HepG2 (cell line): ENCODE measurements at regions not wholly inside any gene's neighbourhood (a gene's known extent, or its start where the extent isn't known, plus 50 kb on each side); places are given as distances from the start of the nearest gene placed in this dataset.
A peak's percentile ranks its signal among the peaks of the same experiment; 100 is the strongest.

ENCODE experiments used
- ATAC-seq: fragments of 200-7000 bp; cut with Tn5 transposase; 3 replicates; pipeline ENCODE4 v1.9.1; 2020; ENCODE audit warnings: mild to moderate bottlenecking, moderate library complexity
- BruUV-seq: library from RNA; stranded (reverse); fragments of 400-500 nt; replicated peaks from 2 replicates; lab custom pipeline; 2021; lab: Mats Ljungman, UMichigan
- CTCF ChIA-PET: fragments of 300-600 bp; formaldehyde crosslinking; extraction: SDS; loops from one replicate; lab custom pipeline; 2021; ENCODE audit warnings: low total read pairs, inconsistent platforms, low intra/inter-chr PET ratio; lab: Yijun Ruan, JAX
- POLR2A ChIA-PET: fragments of 350-600 bp; sonication (Branson Sonifier 250); formaldehyde crosslinking; loops from one replicate; lab custom pipeline; 2020; ENCODE audit warnings: antibody characterized with exemption, inconsistent platforms; lab: Yijun Ruan, JAX
- DNase-seq: peaks from one replicate; pipeline ENCODE4 v3.0.0-alpha.2; 2015; ENCODE audit warnings: low spot score
- FAIRE-seq: peaks from 3 replicates; lab custom pipeline; 2011; peaks lifted over from hg19 to GRCh38; lab: Jason Lieb, UNC
- H2AFZ ChIP-seq: one replicate; pipeline ENCODE4 v1.6.1; 2011; ENCODE audit warnings: low read length, inconsistent platforms
- H3K27ac ChIP-seq: fragments of 300-600 bp; 3 replicates; pipeline ENCODE4 v1.8.0; 2011; ENCODE audit warnings: mixed run types, mild to moderate bottlenecking, mixed read lengths, low read length, inconsistent platforms; ENCODE audit not compliant: insufficient read depth; ENCODE audit errors: extremely low read length
- H3K27me3 ChIP-seq, 2 experiments: fragments of 200-600 bp in 1 of 2; 2 replicates in 1 of 2; 3 replicates in 1 of 2; pipeline versions ENCODE4 v1.6.0 to v1.8.0; 2011; ENCODE audit warnings: low read length in 2 of 2, mild to moderate bottlenecking in 2 of 2, moderate library complexity in 2 of 2, inconsistent platforms in 1 of 2; ENCODE audit not compliant: insufficient read depth in 2 of 2, control insufficient read depth in 1 of 2
- H3K36me3 ChIP-seq, 2 experiments: fragments of 200-600 bp in 1 of 2; replicated peaks in 1 of 2; 2 replicates in 1 of 2; 3 replicates in 1 of 2; pipeline versions ENCODE4 v1.5.1 to v1.8.0; 2011; ENCODE audit warnings: low read length in 2 of 2, inconsistent platforms in 1 of 2; ENCODE audit not compliant: insufficient read depth in 2 of 2, control insufficient read depth in 1 of 2
- H3K4me1 ChIP-seq: 2 replicates; pipeline ENCODE4 v1.5.1; 2012; ENCODE audit warnings: low read length, inconsistent platforms; ENCODE audit not compliant: insufficient read depth
- H3K4me2 ChIP-seq: 2 replicates; pipeline ENCODE4 v1.6.0; 2011; ENCODE audit warnings: low read depth, low read length, inconsistent platforms
- H3K4me3 ChIP-seq, 3 experiments: fragments of 200-600 bp in 1 of 3; sonication (generic), shearing (Covaris generic) in 1 of 3; replicated peaks in 1 of 3; 2 replicates each; pipeline ENCODE4 v1.5.1; 2011 to 2016; ENCODE audit warnings: low read length in 3 of 3, inconsistent platforms in 2 of 3, low read depth in 2 of 3, mild to moderate bottlenecking in 2 of 3, control low read depth in 1 of 3, mixed read lengths in 1 of 3; ENCODE audit not compliant: insufficient read depth in 1 of 3
- H3K79me2 ChIP-seq: one replicate; pipeline ENCODE4 v1.6.1; 2011; ENCODE audit warnings: low read length, inconsistent platforms; ENCODE audit not compliant: insufficient read depth
- H3K9ac ChIP-seq: 2 replicates; pipeline ENCODE4 v1.6.0; 2011; ENCODE audit warnings: mild to moderate bottlenecking, low read depth, low read length, inconsistent platforms; ENCODE audit not compliant: insufficient read depth
- H3K9me3 ChIP-seq: 2 replicates; pipeline ENCODE4 v1.5.1; 2012; ENCODE audit warnings: mild to moderate bottlenecking, low read length
- H4K20me1 ChIP-seq: 2 replicates; pipeline ENCODE4 v1.6.0; 2011; ENCODE audit warnings: inconsistent platforms, mild to moderate bottlenecking, low read length, moderate library complexity; ENCODE audit not compliant: insufficient read depth
- ASH2L ChIP-seq: fragments of 300-600, 200-600 bp; sonication (generic); IDR thresholded peaks from 2 replicates; pipeline ENCODE4 v1.7.0; 2017; ENCODE audit warnings: low read depth, mild to moderate bottlenecking, moderate library complexity, mixed read lengths, low read length; ENCODE audit not compliant: insufficient read length
- ATF3 ChIP-seq: sonication (generic); formaldehyde crosslinking; IDR thresholded peaks from 2 replicates; pipeline ENCODE4 v1.4.0; 2020; ENCODE audit warnings: missing genetic modification reagents
- FOSL2 ChIP-seq: sonication (generic); formaldehyde crosslinking; IDR thresholded peaks from 2 replicates; pipeline ENCODE4 v1.4.0; 2020; ENCODE audit warnings: missing genetic modification reagents
- KDM6A ChIP-seq: IDR thresholded peaks from 2 replicates; pipeline ENCODE4 v1.6.1; 2016; ENCODE audit warnings: low read depth
- MBD4 ChIP-seq: IDR thresholded peaks from 2 replicates; pipeline ENCODE4 v1.6.1; 2012; ENCODE audit warnings: low read length, inconsistent platforms, borderline replicate concordance
- MTF2 ChIP-seq: sonication (generic); formaldehyde crosslinking; IDR thresholded peaks from 2 replicates; pipeline ENCODE4 v1.5.0; 2020; ENCODE audit warnings: missing genetic modification reagents, borderline replicate concordance
- NAIF1 ChIP-seq: sonication (generic); formaldehyde crosslinking; IDR thresholded peaks from 2 replicates; pipeline ENCODE4 v1.5.0; 2020; ENCODE audit warnings: mild to moderate bottlenecking, missing genetic modification reagents, borderline replicate concordance
- ONECUT2 ChIP-seq: sonication (generic); formaldehyde crosslinking; IDR thresholded peaks from 2 replicates; pipeline ENCODE4 v1.4.0; 2020; ENCODE audit warnings: missing genetic modification reagents
- POGK ChIP-seq: sonication (generic); formaldehyde crosslinking; conservative IDR thresholded peaks from 2 replicates; pipeline ENCODE4 v1.8.0; 2022; ENCODE audit warnings: mild to moderate bottlenecking, moderate library complexity, missing genetic modification reagents
- U2AF1 ChIP-seq: fragments of 200-400 bp; formaldehyde crosslinking; optimal IDR thresholded peaks from 2 replicates; pipeline ENCODE3; 2017; ENCODE audit warnings: mild to moderate bottlenecking, low read depth, low read length
- ZNF224 ChIP-seq: sonication (generic); formaldehyde crosslinking; IDR thresholded peaks from 2 replicates; pipeline ENCODE4 v1.5.0; 2020; ENCODE audit warnings: mild to moderate bottlenecking, missing genetic modification reagents
- ZNF253 ChIP-seq: sonication (generic); formaldehyde crosslinking; IDR thresholded peaks from 2 replicates; pipeline ENCODE4 v1.8.0; 2022; ENCODE audit warnings: mild to moderate bottlenecking, missing genetic modification reagents, borderline replicate concordance
- ZNF33B ChIP-seq: sonication (generic); formaldehyde crosslinking; IDR thresholded peaks from 2 replicates; pipeline ENCODE4 v1.5.1; 2020; ENCODE audit warnings: mild to moderate bottlenecking, missing genetic modification reagents
- ZNF687 ChIP-seq: sonication (generic); formaldehyde crosslinking; IDR thresholded peaks from 2 replicates; pipeline ENCODE4 v1.5.1; 2020; ENCODE audit warnings: mild to moderate bottlenecking, missing genetic modification reagents, moderate library complexity
- ZNF75D ChIP-seq: sonication (generic); formaldehyde crosslinking; IDR thresholded peaks from 2 replicates; pipeline ENCODE4 v1.8.1; 2023; ENCODE audit warnings: missing genetic modification reagents, mild to moderate bottlenecking, borderline replicate concordance
- ZNF766 ChIP-seq: sonication (generic); formaldehyde crosslinking; IDR thresholded peaks from 2 replicates; pipeline ENCODE4 v1.5.0; 2020; ENCODE audit warnings: missing genetic modification reagents, borderline replicate concordance
- ZNF773 ChIP-seq: sonication (generic); formaldehyde crosslinking; IDR thresholded peaks from 2 replicates; pipeline ENCODE4 v1.4.0; 2020; ENCODE audit warnings: missing genetic modification reagents, borderline replicate concordance
- WGBS: methylation state at CpG from one replicate; pipeline ENCODE4 v1.1.6; 2017; ENCODE audit warnings: low lambda C conversion rate; 5-methylcytosine and 5-hydroxymethylcytosine counted together
- in situ Hi-C: cut with HindIII; loops from 2 replicates; pipeline ENCODE4 v1.10.0; 2017; ENCODE audit warnings: low pct_unique_long_range_greater_than_20kb; ENCODE audit not compliant: extremely low pct_ligation_motif_present
- intact Hi-C: fragments of 100-400 bp; cut with micrococcal nuclease; formaldehyde crosslinking; loops from one replicate; pipeline ENCODE4 v1.10.0; 2022; ENCODE audit not compliant: unreplicated experiment

- no peak for TF ChIP-seq ZNF224 (CRISPR knock-in tag)
- no peak for TF ChIP-seq KDM6A (CRISPR knock-in tag)
Observed at GRCh38 chr11:57903011-57903410, 120.7 kb upstream of the OR9Q1 start (continued).

- no peak for DNase-seq
- no peak overlapping the region for H2AFZ ChIP-seq
- no peaks in the 10 kb centered on the region for H3K79me2 ChIP-seq
- no peaks in the 10 kb centered on the region; the same call in 1 of the 2 replicates for H3K4me1 ChIP-seq
- no TSS peak for BruUV-seq
- no peak overlapping the region for H3K4me3 ChIP-seq
- no peak for FAIRE-seq
- H3K27ac ChIP-seq, result no peak overlapping the region
- H3K9ac ChIP-seq, result no peak overlapping the region
- peaks cover 9% of the 10 kb centered on the region for H3K9me3 ChIP-seq
- H3K4me2 ChIP-seq, result no peak overlapping the region
- ChIA-PET POLR2A (no interaction called here), CTCF (no interaction called here)
- H3K27me3 ChIP-seq, result peaks cover 0 to 8% of the 10 kb centered on the region in 2 experiments; a peak in 2 of 5 replicates
- H4K20me1 ChIP-seq, result no peaks in the 10 kb centered on the region
- no peaks in the 10 kb centered on the region for H3K36me3 ChIP-seq
- intact Hi-C loops (no loop called here), in situ Hi-C loops (no loop called here)
- peak; percentile 35; the same call in 1 of the 3 replicates for ATAC-seq
- 41% methylated on average over 8 of the region's 11 CpGs for WGBS
- no peak for TF ChIP-seq NAIF1 (CRISPR knock-in tag)
- TF ChIP-seq ONECUT2 (CRISPR knock-in tag), result no peak
- TF ChIP-seq MBD4, result no peak
- no peak for TF ChIP-seq ZNF75D (CRISPR knock-in tag)
- no peak for TF ChIP-seq POGK (CRISPR knock-in tag)
- no peak for TF ChIP-seq ZNF766 (CRISPR knock-in tag)
- TF ChIP-seq ZNF253 (CRISPR knock-in tag), result no peak
- no peak for TF ChIP-seq MTF2
- TF ChIP-seq U2AF1, result no peak
- TF ChIP-seq ZNF773 (CRISPR knock-in tag), result no peak
- TF ChIP-seq ATF3 (CRISPR knock-in tag), result 0 out of 2 replicates have a peak, but pooled peaks have one; percentile 31
- peak; percentile 17; the same call in 1 of the 2 replicates for TF ChIP-seq ZNF687 (CRISPR knock-in tag)
- TF ChIP-seq FOSL2, result peak; percentile 90
- TF ChIP-seq ASH2L, result no peak
- TF ChIP-seq ZNF33B (CRISPR knock-in tag), result no peak
Observed at GRCh38 chr11:57903441-57904123, 120.1 kb upstream of the OR9Q1 start.
